Adrenal gland (tissue), 5 donors: ENCODE measurements at regions not wholly inside any gene's neighbourhood (a gene's known extent, or its start where the extent isn't known, plus 50 kb on each side); places are given as distances from the start of the nearest gene placed in this dataset.

Source experiments
- CTCF ChIP-seq, 6 experiments: fragments of 450-650 bp in 4 of 6; fragments of 200-600 bp in 2 of 6; sonication (generic) in 1 of 6; IDR thresholded peaks; 1 replicate in 5 of 6; 2 replicates in 1 of 6; pipeline versions ENCODE4 v1.5.1 to v1.8.0; 2016 to 2021; ENCODE audit warnings: antibody characterized with exemption in 6 of 6, mild to moderate bottlenecking in 2 of 6, moderate library complexity in 1 of 6
- POLR2A ChIP-seq, 2 donors: fragments of 450-650 bp; IDR thresholded peaks; one replicate each; pipeline ENCODE4 v1.6.1; 2017; ENCODE audit warnings: antibody characterized with exemption in 2 of 2, mild to moderate bottlenecking in 2 of 2, moderate library complexity in 1 of 2
- donor health status: DM: no; HTN: no; CAD: no.

- TF ChIP-seq CTCF (IDR thresholded peaks at IDR 0.05) (no peak), POLR2A (IDR thresholded peaks at IDR 0.05) (no peak)
Measured at GRCh38 chr7:128146052-128146451, 95.0 kb upstream of the LEP start.
